ENCODE measurements at regions not wholly inside any gene's neighbourhood (a gene's known extent, or its start where the extent isn't known, plus 50 kb on each side); places are given as distances from the start of the nearest gene placed in this dataset.

GRCh38 chr10:20399772-20400171 lies 497.3 kb downstream of the NEBL start:
- TF ChIP-seq CTCF (IDR thresholded peaks at IDR 0.05) (no peak), ZFX (IDR thresholded peaks at IDR 0.05; ENCODE audit: borderline replicate concordance) (no peak)
